GM18907 (cell line): ENCODE measurements at regions not wholly inside any gene's neighbourhood (a gene's known extent, or its start where the extent isn't known, plus 50 kb on each side); places are given as distances from the start of the nearest gene placed in this dataset.

Source experiments
- ATAC-seq: cut with Tn5 transposase; IDR thresholded peaks from one replicate; pipeline ENCODE4 v1.9.1; 2021; ENCODE audit warnings: mild to moderate bottlenecking, moderate library complexity; ENCODE audit not compliant: unreplicated experiment

- no peak for ATAC-seq
Measured at GRCh38 chr10:130230036-130230435, 93.8 kb downstream of the GLRX3 start.

- ATAC-seq, result no peak
Measured at GRCh38 chr10:130230611-130231010, 94.4 kb downstream of the GLRX3 start.

DNA sequence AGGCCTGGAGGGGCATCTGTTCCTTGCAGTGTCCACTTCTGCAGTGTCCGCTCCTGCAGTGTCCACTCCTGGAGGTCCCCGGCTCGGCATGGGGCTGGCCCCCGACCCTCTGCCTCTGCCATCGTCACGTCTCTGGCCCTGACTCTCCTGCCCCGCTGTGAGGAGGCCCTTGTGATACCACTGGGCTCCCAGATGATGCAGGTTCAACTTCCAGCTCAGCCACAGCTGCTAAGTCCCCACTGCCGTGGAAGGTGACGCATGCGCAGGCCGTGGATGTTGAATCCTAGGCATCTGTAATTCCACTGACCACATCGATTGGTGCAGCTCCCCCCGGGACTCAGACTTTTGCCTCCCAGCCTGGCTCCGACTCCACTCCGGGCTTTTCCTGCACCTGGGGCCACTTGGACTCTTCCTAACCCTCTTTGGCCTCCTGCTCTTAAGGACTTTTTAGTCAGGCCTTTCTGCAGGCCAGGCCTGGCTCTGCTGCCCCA is 95.1 kb downstream of the GLRX3 start:
- no peak for ATAC-seq

DNA sequence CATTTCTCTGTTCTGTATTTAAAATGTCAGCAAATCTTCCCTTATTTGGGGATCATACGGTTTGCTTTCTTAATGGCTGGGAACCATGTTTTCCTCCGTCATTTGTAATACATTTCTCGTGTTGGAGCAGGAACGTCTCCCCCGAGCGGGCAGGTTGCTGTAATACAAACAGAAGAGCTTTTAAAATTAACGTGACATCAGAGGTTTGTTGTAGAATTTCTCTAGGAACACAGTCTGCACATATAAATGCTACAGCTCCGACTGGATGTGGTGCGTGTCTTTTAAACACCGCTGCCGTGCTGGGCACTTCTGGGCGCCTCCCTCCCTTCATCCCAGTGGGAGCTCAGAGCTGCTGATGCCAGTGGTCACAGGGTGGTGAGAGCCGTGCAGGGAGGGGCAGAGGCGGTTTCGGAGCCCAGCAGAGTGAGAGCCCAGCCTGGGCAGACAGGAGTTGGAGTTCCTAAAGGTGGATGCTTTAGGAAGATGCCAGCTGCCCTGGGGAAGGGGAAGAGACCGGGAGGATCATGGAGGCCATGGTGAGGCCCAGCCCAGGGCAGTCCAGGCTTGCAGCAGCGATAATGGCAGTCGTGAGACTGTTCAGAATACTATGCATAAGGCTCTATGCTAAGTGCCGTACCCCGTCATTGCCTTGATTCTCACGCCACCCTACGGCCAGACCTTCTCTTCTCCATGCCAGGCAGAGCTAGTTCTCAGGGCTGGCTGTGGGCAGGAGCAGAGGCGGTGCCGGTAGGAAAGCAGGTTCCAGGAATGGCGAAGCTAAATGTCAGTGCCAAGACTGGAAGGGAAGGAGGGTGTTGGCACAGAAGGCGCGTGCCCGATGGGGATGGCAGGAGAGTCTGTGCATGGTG is 96.2 kb downstream of the GLRX3 start:
- ATAC-seq, result no peak

- ATAC-seq, result no peak
Measured at GRCh38 chr10:130233035-130233360, 96.8 kb downstream of the GLRX3 start.

DNA sequence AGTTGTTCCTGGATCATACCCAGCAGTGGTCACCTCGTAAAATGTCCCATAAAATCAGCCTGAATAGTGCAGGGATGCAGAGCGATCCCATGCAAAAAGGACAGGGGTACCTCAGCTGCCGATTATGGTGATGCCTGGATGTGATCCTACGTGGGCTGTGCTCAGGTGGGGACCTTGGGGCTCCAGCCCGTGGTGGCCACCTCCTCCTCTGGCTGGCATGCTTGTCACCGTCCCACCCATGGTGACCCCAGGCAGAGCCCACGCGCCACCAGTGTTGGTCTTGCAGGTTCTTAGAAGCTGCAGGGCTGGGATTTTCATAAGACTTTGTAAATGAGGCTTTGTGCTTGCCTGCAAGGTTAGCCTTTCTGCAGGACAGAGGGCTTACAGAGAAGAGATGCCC is 97.2 kb downstream of the GLRX3 start:
- no peak for ATAC-seq

- ATAC-seq, result no peak
Measured at GRCh38 chr10:130234171-130234965, 98.2 kb downstream of the GLRX3 start.

DNA sequence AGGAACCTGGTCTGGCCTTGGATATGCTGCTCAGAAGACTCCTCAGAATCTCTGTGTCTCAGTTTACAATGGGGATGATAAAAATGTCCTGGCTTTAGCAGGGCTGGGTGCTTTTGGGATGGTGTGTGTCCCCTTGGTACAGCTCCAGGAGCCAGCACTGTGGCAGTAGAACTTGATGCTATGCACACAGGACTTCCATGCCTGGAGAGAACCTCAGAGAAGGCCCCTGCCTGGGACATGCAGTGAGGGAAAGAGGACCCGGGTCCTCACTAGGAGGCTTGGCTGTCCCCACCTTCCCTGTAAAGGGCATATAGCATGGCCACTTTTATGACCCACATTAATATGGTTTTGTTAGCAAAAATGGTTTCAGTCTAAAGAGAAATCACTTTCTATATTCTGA is 100.5 kb downstream of the GLRX3 start:
- no peak for ATAC-seq

DNA sequence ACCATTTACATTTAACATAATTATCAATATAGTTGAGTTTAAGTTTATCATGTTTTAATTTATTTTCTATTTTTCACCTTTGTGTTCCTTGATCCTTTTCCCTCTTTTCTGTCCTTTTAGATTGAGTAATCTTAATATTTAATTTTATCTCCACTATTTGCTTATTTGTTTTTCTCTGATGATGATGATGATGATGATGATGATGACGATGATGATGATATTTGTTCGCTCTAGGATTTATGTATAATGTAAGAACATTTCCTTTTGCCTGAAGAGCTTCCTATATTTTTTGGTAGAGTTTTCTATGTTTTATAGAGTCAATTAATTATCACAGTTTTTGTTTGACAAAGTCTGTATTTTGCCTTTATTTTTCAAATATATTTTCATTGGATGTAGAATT is 104.2 kb downstream of the GLRX3 start:
- ATAC-seq, result no peak

DNA sequence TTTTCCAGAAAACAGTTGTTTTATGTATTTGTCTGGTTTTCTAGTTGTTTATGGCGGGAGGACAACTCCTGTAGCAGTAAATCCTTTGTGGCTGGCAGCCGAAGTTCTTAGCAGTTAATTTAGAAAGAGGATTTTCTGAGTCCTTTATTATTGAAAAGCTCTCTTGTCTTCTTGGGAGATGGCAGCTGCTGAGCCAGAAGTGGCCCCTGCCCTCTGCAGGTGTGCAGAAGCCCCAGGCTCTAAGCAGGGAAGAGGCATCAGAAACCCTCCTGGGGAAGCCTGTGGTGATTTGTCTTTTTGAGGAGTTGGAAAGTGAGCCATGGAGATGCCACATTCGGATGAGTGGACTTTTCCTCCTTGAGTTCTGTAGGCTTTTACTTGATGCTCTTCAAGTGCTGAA is 106.3 kb downstream of the GLRX3 start:
- no peak for ATAC-seq

DNA sequence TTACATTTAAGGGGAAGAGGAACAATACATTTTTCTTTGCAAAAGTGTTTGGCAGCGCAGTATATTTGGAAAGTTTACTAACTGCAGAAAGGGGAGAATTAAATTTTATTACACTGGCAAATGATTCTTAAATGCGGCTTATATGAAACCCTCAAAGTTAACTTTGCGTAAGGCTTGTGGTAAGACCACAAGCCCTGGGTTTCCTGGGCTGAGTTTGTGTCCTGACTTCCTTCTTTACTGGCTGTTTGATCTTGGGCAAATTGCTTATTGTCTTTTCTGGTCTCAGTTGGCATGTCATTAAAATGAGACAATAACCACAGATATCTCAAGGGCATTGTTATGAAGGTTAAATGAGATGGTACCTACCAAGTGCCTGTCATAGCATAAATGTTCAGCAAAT is 106.8 kb downstream of the GLRX3 start:
- no peak for ATAC-seq

- ATAC-seq, result no peak
Measured at GRCh38 chr10:130244031-130244927, 108.1 kb downstream of the GLRX3 start.

GRCh38 chr10:130244928-130245495 is 108.8 kb downstream of the GLRX3 start:
- ATAC-seq, result no peak

- ATAC-seq, result no peak
Measured at GRCh38 chr10:130246113-130246512, 109.9 kb downstream of the GLRX3 start.

DNA sequence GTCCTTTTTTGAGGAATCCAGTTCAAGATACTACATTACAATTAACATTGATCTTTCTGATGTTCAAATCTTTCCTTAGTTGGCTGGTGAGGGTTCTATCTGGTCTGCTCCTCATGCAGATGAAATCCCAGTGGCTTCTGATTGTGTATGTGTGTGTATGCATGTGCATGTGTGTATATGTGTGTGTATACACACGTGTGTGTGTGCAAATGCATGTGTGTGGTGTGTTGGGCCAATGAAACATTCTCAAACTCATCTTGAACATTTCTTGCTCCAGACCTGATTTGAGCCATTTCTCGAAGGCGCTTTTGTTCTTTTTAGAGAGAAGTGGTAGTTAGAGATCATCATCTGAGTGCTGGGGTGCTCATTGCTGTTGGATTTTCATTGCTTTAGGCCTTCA is 113.9 kb downstream of the GLRX3 start:
- ATAC-seq, result no peak

GRCh38 chr10:130251766-130252165 is 115.6 kb downstream of the GLRX3 start:
- ATAC-seq, result no peak

- ATAC-seq, result no peak
Measured at GRCh38 chr10:130254243-130254642, 118.1 kb downstream of the GLRX3 start.

DNA sequence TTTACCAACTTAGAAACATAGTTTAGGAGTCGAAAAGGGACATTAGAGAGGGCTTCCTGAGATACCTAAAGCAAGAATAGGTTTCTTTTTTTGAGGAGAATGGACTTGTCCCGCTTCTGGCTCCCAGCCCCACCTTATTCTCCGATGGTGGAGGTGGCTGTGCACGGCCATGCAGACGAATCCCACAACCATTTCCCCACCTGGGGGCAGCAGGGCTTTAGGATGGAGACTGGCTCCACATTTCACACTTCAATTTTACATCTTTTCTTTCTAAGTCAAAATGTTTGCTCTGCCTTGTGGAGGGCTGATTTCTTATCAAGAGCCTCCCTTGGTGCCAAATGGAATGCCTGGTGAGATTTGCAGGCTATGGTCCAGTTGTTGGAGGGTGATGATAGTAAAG is 118.5 kb downstream of the GLRX3 start:
- no peak for ATAC-seq

DNA sequence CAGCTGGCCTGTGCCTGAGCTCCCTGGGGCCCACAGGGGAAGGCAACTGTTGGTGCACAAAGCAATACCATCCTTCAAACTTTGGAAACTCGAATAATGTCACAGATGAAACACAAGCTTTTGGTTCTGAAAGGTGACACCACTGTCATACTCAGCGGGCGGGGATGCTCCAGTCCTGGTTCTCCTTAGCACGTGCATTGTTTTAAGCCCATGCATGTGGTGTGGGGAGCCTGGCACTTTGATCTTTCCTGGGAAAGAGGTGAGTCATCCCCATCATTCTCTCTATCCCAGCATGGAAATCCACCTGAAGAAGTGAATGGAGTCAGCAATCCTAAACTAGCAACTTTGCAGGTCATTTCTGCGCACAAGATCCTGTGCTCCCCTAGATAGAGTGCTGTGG is 119.6 kb downstream of the GLRX3 start:
- ATAC-seq, result no peak

DNA sequence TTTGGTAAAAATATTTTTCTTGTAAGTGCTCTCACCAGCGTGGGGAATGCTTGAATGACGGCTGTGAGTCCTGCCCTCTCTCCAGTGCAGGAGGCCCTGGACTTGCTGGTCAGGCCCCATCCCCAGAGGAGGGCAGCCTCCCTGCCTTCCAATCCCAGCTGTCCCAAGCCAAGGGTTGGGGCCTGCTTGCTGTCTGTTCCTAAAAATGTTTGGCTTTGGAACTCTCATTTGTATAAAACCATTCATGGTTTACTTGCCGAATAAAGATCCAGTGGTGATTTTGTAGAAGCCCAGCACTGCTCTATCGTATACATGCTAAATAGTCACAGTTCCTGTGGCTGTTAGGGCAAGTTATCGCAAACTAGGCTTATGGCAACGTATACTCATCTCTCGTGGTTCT is 121.7 kb downstream of the GLRX3 start:
- no peak for ATAC-seq

DNA sequence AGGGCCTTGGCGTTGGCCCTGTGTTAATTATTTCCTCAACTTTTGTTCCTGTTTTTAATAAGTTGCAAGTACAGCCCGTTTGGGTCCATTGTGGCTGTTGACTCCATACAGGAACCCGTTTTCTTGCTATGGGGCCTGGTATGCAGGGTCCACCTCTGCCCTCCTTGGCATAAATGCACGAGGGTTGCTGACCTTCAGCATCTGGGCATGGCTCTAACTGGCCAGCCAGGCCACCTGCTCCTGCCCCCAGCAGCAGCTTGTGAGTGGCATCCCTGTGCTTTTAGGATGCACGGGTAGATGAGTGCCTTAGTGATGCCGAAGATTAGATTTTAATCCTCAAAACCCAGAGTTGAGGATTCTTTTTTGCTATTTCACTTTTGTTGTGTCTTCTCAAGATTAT is 123.2 kb downstream of the GLRX3 start:
- no peak for ATAC-seq
